Activated T-cell treated with anti-CD3 and anti-CD28 coated beads, Interleukin-2, amount 50 U/mL, for 4 hours (primary cell): ENCODE measurements at regions not wholly inside any gene's neighbourhood (a gene's known extent, or its start where the extent isn't known, plus 50 kb on each side); places are given as distances from the start of the nearest gene placed in this dataset.
"Not testable (repeated sequence)": the region's sequence is repeated elsewhere in the genome, so short reads cannot be mapped to it uniquely, and the experiment has no call there.

Experiments
- ATAC-seq, 2 donors: fragments of 200-7000 bp; cut with Tn5 transposase; one replicate each; pipeline ENCODE4 v1.10.0; 2021
- DNase-seq: peaks from one replicate; pipeline ENCODE4 v3.0.0-alpha.2; 2020
- H3K27me3 Mint-ChIP-seq: one replicate; pipeline ENCODE4 v1.8.0; 2021; ENCODE audit warnings: low read depth, mixed read lengths
- H3K36me3 Mint-ChIP-seq: one replicate; pipeline ENCODE4 v1.8.0; 2022; ENCODE audit warnings: mixed read lengths; ENCODE audit not compliant: insufficient read depth
- H3K4me1 Mint-ChIP-seq: one replicate; pipeline ENCODE4 v1.8.0; 2021; ENCODE audit warnings: low read depth, mixed read lengths
- H3K4me3 Mint-ChIP-seq: one replicate; pipeline ENCODE4 v1.8.0; 2021; ENCODE audit warnings: mild to moderate bottlenecking, moderate library complexity, mixed read lengths
- H3K9me3 Mint-ChIP-seq: one replicate; pipeline ENCODE4 v1.8.0; 2021; ENCODE audit warnings: mixed read lengths

DNA sequence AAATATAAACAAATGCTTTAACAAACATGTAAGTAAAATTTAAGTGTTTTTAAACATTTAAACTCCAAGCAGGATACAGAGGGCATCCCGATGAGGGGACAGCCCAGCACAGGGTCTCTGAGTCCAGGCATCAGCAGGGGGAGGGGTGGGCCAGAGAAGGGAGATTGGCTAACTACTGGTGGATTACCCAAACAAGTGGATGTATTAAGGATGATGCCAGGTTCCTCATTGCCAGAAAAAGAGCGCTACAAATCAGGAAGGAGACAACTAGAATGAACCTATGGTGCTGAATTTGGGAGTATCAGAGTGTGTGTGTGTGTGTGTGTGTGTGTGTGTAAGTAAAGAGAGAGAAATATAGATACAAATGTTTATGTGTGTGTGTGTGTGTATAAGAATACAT is 162.0 kb upstream of the RMP24 start:
- DNase-seq (no peak), ATAC-seq (no peak)
- Mint-ChIP-seq H3K36me3 (no peaks in the 10 kb centered on the region), H3K27me3 (peaks cover 15% of the 10 kb centered on the region), H3K4me3 (no peak overlapping the region), H3K4me1 (peaks cover 4% of the 10 kb centered on the region), H3K9me3 (no peaks in the 10 kb centered on the region)

DNA sequence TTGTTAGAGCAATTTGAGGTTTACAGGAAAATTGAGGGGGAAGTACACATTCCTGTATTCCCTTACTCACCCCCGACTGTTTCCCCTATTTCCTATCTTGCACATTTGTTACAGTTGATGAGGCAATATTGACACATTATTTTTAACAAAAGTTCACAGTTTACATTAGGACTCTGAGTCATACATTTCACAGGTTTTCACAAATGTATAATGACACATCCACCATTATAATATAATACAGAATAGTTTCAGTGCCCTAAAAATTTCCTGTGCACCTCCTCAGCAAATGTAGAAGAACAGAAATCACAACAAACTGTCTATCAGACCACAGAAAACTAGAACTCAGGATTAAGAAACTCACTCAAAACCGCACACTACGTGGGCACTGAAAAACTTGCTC is 160.6 kb upstream of the RMP24 start:
- peaks cover 4% of the 10 kb centered on the region for H3K4me1 Mint-ChIP-seq
- DNase-seq = no peak

DNA sequence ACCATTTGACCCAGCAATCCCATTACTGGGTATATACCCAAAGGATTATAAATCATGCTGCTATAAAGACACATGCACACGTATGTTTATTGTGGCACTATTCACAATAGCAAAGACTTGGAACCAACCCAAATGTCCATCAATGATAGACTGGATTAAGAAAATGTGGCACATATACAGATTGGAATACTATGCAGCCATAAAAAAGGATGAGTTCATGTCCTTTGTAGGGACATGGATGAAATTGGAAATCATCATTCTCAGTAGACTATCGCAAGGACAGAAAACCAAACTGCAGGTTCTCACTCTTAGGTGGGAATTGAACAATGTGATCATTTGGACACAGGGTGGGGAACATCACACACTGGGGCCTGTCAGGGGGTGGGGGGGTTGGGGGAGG is 157.5 kb upstream of the RMP24 start:
- H3K4me3 Mint-ChIP-seq, ATAC-seq, H3K36me3 Mint-ChIP-seq, H3K4me1 Mint-ChIP-seq, H3K9me3 Mint-ChIP-seq, DNase-seq: not testable (repeated sequence)
- H3K27me3 Mint-ChIP-seq = peaks cover 10% of the 10 kb centered on the region

More for the DNA sequence above, 160.6 kb upstream of the RMP24 start:
- no peak for ATAC-seq
- Mint-ChIP-seq H3K36me3 (no peaks in the 10 kb centered on the region), H3K4me3 (no peak overlapping the region), H3K27me3 (peaks cover 13% of the 10 kb centered on the region), H3K9me3 (no peaks in the 10 kb centered on the region)

DNA sequence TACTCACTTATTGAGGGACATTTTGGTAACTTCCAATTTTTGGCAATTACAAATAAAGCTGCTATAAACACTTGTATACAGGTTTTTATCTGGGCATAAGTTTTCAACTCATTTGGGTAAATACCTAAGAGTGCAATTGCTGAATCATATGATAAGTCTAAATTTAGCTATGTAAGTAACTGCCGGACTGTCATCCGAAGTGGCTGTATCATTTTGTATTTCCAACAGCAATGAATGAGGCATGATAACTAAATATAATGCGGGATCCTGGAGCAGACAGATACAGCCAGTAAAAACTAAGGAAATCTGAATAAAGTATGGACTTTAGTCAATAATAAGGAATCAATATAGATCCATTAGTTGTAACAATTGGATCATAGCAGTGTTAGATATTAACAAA is 156.5 kb upstream of the RMP24 start:
- H3K4me3 Mint-ChIP-seq = no peak overlapping the region
- peaks cover 10% of the 10 kb centered on the region for H3K27me3 Mint-ChIP-seq
- no peaks in the 10 kb centered on the region for H3K36me3 Mint-ChIP-seq
- no peaks in the 10 kb centered on the region for H3K4me1 Mint-ChIP-seq
- H3K9me3 Mint-ChIP-seq = no peaks in the 10 kb centered on the region
- ATAC-seq = no peak
- DNase-seq = no peak

DNA sequence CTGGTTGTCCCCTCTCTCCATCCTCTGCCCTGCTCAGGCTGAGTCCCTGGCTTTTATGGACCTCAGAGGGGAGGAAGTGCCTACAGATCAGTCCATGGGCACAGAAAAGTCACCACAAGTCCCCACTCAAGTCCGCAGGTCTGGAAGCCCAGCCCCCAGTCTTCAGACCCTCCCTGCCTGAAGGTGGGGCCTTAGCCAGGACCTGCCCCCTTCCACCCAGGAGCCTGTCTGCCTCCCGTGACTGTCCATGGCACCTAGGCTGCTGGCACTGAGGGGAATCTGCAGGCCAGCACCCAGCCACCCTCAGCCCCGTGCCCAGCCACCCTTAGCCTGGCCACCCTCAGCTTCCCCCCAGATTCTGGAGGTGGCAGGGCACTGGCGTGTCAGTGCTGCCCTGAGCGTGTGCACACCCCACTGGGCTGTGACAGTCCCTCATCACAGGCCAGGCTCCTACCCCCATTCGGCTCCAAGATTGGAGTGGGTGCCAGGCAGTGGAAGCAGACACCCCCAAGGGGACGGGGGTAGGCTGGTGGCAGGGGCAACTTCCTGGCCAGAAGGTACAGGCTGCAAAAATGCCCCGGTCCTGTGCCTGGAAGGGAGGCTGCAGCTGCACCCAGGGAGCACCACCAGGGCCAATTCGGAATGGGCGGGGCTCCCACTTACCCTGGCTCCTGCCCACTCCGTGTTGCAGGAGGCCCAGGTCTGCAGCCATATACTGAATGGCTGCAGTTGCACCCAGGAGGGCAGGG is 154.7 kb upstream of the RMP24 start:
- DNase-seq (no peak), ATAC-seq (no peak)
- no peak overlapping the region for H3K4me3 Mint-ChIP-seq
- no peaks in the 10 kb centered on the region for H3K9me3 Mint-ChIP-seq
- peaks cover 3% of the 10 kb centered on the region for H3K27me3 Mint-ChIP-seq
- no peaks in the 10 kb centered on the region for H3K4me1 Mint-ChIP-seq
- H3K36me3 Mint-ChIP-seq = no peaks in the 10 kb centered on the region

DNA sequence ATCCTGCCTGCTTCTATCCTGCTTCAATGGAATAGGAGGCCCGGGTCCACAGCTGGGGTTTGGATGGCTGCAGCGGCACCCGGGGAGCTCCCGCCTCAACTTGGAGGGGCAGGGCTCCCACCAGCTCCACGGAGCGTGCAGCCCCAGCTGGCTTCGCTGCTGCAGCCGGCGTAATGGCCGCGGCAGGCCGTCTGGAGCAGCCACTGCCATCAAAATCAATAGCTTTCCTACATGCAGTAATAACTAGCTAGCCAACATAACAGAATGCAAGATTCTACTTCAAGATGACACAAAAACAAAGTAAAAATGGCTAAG is 154.2 kb upstream of the RMP24 start:
- Mint-ChIP-seq H3K9me3 (no peaks in the 10 kb centered on the region), H3K4me1 (no peaks in the 10 kb centered on the region), H3K27me3 (peaks cover 3% of the 10 kb centered on the region), H3K4me3 (no peak overlapping the region), H3K36me3 (no peaks in the 10 kb centered on the region)
- DNase-seq = no peak
- ATAC-seq = no peak

DNA sequence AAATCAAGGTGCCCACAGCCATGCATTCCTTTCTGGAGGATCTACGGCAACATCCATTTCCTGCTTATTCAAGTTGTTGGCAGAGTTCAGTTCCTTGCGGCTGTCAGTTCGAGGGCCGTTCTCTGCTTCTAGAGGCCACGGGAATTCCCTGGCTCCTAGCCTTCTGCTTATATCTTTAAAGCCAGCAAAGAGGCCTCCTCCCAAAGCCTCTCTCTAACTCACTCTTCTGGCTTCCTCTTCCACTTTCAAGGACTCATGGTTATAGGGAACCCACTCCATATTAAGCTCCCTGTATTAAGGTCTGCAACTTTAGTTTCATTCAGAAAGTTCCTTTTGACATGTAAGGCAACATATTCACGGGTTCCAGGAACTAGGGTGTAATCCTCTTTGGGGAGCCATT is 150.1 kb upstream of the RMP24 start:
- H3K4me1 Mint-ChIP-seq = no peaks in the 10 kb centered on the region
- H3K36me3 Mint-ChIP-seq = no peaks in the 10 kb centered on the region
- ATAC-seq = no peak
- no peak for DNase-seq
- H3K4me3 Mint-ChIP-seq = no peak overlapping the region
- no peaks in the 10 kb centered on the region for H3K9me3 Mint-ChIP-seq
- peaks cover 3% of the 10 kb centered on the region for H3K27me3 Mint-ChIP-seq

DNA sequence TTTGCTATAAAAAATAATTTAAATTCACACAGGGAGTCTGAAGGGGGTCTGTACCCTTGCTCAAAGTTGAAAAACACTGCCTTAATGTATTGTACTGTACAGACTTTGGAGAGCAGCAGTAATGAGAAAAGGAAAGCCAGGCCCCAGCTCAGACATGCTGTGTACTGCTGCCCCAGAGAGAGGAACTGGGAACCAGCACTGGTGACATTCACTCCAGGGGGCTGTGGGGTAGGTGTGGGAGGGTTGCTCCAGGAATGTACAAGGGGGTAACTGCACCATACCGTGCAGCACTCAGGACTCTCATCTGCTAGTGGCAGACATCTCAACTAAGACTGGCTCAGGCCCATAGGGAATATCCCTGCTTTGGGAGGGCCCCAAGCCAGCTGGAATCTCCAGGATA is 146.0 kb upstream of the RMP24 start:
- H3K9me3 Mint-ChIP-seq = peaks cover 5% of the 10 kb centered on the region
- H3K4me1 Mint-ChIP-seq = no peaks in the 10 kb centered on the region
- DNase-seq = no peak
- H3K4me3 Mint-ChIP-seq = no peak overlapping the region
- H3K36me3 Mint-ChIP-seq = no peaks in the 10 kb centered on the region
- peaks cover 2% of the 10 kb centered on the region for H3K27me3 Mint-ChIP-seq
- ATAC-seq = no peak

DNA sequence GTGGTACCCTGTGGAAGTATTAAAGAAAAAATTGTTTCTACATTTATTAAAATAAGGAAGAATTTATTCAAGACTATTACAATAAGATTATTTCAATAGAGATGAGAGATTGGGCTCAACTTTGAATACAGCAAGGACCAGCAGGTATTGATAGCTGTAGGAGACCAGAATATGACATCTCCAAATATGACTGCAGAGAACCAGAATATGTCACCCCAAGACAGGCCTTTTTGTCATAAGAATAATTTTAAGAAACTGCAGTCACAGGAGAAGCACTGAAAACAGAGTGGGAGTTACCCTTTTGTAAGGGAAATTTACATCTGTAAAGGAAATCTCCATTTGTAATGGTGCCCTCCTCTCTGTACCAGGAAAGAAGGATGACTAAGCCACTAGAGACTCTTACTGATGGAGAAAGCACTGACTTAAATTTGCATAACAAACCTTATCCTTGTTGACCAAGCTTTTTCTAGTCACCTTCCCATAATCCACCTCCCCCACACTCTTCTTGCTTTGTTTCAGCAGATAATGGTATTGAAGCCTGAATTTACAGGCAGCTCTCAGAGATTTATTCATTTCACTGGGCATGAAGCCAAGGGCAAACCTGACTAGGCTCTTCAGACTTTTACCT is 145.1 kb upstream of the RMP24 start:
- peak in 1 of 2 donors; percentile 54 for ATAC-seq
- Mint-ChIP-seq H3K4me3 (no peak overlapping the region), H3K27me3 (peaks cover 3% of the 10 kb centered on the region), H3K4me1 (no peaks in the 10 kb centered on the region), H3K9me3 (peaks cover 12% of the 10 kb centered on the region), H3K36me3 (no peaks in the 10 kb centered on the region)
- DNase-seq = no peak

DNA sequence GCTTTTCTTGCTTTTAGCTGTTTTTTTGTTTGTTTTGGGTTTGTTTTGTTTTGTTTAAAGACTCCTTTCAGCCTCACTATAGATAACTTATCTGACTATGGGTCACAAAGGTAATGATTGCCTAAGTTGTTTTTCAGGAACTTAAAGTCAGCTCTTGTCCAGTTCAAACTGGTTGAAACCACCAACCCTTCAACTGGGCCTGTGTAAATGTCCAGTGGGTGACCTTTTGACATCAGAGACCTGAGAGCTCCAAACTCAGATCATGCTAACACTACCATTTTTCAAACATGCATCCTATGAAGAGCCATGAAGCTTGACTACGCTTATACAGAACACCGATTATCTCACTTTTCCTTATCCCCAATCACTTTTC is 144.6 kb upstream of the RMP24 start:
- Mint-ChIP-seq H3K4me1 (no peaks in the 10 kb centered on the region), H3K27me3 (peaks cover 6% of the 10 kb centered on the region), H3K36me3 (no peaks in the 10 kb centered on the region), H3K4me3 (no peak overlapping the region), H3K9me3 (peaks cover 16% of the 10 kb centered on the region)
- ATAC-seq (no peak), DNase-seq (no peak)

DNA sequence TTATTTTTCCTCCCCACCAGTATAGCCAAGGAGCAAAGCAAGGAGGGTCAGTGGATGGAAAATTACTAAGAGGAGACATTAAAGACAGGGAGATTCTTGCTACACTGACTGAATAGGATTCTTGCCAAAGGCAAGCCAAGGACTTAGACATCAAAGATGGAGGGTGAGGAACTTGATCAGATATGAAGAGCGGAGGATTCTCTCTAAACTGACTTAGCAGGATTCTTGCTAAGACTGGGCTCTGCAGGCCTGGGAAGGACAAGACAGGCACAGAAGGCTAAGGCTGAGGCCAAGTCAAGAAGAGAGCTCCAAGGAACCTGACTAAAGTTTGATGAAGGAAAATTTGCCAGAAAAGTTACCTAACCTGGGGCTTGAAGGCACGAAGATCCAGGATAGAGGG is 143.9 kb upstream of the RMP24 start:
- Mint-ChIP-seq H3K36me3 (no peaks in the 10 kb centered on the region), H3K4me3 (no peak overlapping the region), H3K27me3 (peaks cover 6% of the 10 kb centered on the region), H3K4me1 (no peaks in the 10 kb centered on the region), H3K9me3 (peaks cover 16% of the 10 kb centered on the region)
- DNase-seq (no peak), ATAC-seq (no peak)

DNA sequence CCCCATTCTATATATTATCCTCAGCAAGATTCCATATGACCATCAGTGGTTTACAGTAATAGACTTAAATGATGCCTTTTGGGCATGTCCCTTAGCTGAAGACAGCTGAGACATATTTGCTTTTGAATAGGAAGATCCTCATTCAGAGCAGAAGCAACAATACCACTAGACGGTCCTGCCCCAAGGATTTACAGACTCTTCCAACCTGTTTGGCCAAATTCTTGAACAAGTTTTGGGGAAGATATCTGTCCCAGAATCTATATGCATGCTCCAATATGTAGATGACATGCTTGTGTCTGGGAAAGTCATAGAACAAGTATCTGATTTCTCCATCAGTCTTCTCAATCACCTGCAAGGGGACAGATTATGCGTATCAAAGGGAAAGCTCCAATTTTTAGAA is 137.1 kb upstream of the RMP24 start:
- H3K4me3 Mint-ChIP-seq = no peak overlapping the region
- H3K36me3 Mint-ChIP-seq = no peaks in the 10 kb centered on the region

DNA sequence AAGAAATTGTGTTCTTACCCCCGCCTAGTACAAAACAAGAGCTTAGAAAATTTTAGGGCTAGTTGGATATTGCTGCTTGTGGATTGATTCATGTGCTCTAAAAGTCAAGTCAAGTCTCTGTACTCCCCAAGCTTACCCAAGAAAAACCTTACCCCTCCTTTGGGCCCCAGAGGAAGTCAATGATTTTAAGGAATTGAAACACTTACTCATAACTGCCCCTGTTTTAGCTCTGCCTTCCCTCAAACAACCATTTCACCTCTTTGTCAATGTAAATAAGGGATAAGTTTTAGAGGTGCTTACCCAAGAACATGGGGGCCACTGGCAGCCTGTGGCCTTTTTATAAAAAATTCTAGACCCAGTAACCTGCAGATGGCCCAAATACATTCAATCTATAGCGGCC is 136.6 kb upstream of the RMP24 start:
- peaks cover 6% of the 10 kb centered on the region for H3K27me3 Mint-ChIP-seq
- no peak overlapping the region for H3K4me3 Mint-ChIP-seq
- no peaks in the 10 kb centered on the region for H3K4me1 Mint-ChIP-seq
- H3K9me3 Mint-ChIP-seq = peaks cover 11% of the 10 kb centered on the region
- no peaks in the 10 kb centered on the region for H3K36me3 Mint-ChIP-seq
- DNase-seq (no peak), ATAC-seq (no peak)

More for the DNA sequence above, 137.1 kb upstream of the RMP24 start:
- ATAC-seq = no peak
- Mint-ChIP-seq H3K4me1 (no peaks in the 10 kb centered on the region), H3K9me3 (peaks cover 11% of the 10 kb centered on the region), H3K27me3 (peaks cover 6% of the 10 kb centered on the region)
- no peak for DNase-seq

DNA sequence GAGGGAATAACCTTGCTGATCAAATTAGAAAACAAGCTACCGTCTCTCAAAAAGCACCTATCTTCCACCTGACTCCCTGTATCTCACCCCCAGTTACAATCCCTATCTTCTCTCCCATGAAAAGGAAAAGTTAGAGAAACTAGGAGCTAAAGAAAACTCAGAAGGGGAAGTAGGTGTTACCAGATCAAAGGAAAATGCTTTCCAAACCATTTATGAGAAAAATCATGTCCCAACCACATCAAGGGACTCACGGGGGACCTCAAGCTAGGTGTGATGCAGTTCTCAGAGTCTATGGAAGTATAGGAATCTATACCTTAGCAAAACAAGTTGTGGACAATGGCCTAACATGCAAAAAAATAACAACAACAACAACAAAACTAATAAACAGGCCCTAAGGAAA is 135.5 kb upstream of the RMP24 start:
- H3K4me3 Mint-ChIP-seq = no peak overlapping the region
- DNase-seq (no peak), ATAC-seq (no peak)
- no peaks in the 10 kb centered on the region for H3K36me3 Mint-ChIP-seq
- H3K27me3 Mint-ChIP-seq = peaks cover 6% of the 10 kb centered on the region
- H3K9me3 Mint-ChIP-seq = peaks cover 9% of the 10 kb centered on the region
- no peaks in the 10 kb centered on the region for H3K4me1 Mint-ChIP-seq

DNA sequence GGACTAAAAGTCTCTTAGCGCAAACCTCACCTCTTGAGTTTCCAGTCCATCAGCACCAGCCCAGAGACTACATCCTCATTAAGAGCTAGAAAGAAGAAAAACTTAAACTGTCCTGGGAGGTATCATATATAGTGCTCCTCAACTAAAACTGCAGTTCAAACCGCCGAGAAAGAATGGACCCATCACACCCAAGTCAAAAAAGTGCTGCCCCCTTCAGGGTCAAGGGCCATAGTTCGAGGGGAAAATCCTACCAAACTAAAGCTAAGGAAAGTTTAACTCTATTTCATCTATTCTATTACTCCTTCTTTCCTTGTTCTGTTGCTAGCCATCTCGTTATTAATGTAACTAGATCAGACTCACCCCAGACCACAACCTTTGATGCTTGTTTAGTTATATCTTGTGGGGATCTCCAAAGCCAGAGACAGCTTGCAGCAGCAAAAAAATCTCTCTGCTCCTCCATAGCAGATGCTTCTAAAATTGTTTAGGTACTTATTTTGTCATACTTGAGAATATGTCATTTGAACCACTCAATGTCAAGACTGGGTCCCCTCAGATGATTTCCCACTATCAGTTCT is 134.5 kb upstream of the RMP24 start:
- H3K36me3 Mint-ChIP-seq = no peaks in the 10 kb centered on the region
- H3K4me3 Mint-ChIP-seq = no peak overlapping the region
- H3K27me3 Mint-ChIP-seq = peaks cover 3% of the 10 kb centered on the region
- no peaks in the 10 kb centered on the region for H3K9me3 Mint-ChIP-seq
- ATAC-seq = no peak
- DNase-seq = no peak
- no peaks in the 10 kb centered on the region for H3K4me1 Mint-ChIP-seq
